ENCODE measurements at regions not wholly inside any gene's neighbourhood (a gene's known extent, or its start where the extent isn't known, plus 50 kb on each side); places are given as distances from the start of the nearest gene placed in this dataset.

DNA sequence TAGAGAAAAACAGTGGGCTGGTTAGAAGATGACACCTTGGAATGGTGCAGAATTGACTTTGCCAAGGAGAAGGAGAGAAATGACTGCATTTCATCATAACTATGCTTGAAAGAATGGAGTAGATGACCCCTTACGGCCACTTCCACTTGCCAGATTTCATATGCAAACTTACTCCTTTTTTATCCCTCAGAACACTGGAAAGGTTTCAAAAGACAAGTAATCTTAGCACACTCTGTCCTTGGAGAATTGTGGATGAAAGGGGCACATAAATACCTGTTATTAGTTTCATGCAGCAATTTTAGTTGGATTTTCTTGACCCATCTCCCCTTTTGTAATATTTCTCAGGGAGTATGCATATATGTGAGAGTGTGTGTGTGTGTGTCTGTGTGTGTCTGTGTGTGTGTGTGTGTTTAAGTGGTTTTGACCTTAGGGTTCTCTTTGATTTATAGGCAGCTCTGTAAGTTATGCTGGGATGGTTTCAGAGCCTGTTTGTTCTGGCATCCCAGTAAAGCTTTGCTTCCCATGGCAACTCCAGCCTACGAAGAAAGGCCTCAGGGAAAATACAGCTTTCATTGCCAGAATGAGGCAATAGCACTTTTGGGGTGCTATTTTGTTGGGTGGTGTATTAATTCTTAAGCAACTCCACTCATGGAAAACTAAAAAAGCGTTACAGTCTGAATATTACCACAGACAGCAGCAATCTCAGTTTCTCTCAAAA lies 122.2 kb upstream of the TP63 start:
- TF ChIP-seq POLR2A (IDR thresholded peaks at IDR 0.05), result no peak
- TF ChIP-seq, protein P1, sequence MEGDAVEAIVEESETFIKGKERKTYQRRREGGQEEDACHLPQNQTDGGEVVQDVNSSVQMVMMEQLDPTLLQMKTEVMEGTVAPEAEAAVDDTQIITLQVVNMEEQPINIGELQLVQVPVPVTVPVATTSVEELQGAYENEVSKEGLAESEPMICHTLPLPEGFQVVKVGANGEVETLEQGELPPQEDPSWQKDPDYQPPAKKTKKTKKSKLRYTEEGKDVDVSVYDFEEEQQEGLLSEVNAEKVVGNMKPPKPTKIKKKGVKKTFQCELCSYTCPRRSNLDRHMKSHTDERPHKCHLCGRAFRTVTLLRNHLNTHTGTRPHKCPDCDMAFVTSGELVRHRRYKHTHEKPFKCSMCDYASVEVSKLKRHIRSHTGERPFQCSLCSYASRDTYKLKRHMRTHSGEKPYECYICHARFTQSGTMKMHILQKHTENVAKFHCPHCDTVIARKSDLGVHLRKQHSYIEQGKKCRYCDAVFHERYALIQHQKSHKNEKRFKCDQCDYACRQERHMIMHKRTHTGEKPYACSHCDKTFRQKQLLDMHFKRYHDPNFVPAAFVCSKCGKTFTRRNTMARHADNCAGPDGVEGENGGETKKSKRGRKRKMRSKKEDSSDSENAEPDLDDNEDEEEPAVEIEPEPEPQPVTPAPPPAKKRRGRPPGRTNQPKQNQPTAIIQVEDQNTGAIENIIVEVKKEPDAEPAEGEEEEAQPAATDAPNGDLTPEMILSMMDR (IDR thresholded peaks at IDR 0.05), result no peak

Data from heart left ventricle (tissue), 13 donors.